BLaER1 treated with 17β-estradiol and CSF1 and Interleukin-3, amounts not matched to agents 10 nM and 100 nM (cell line): ENCODE measurements at regions not wholly inside any gene's neighbourhood (a gene's known extent, or its start where the extent isn't known, plus 50 kb on each side); places are given as distances from the start of the nearest gene placed in this dataset.
"Not testable (repeated sequence)": the region's sequence is repeated elsewhere in the genome, so short reads cannot be mapped to it uniquely, and the experiment has no call there.

Source experiments
- H3K27ac ChIP-seq, 11 experiments: shearing (Covaris generic); formaldehyde crosslinking; 2 replicates each; pipeline ENCODE4 v1.8.1; 2022
- H3K27me3 ChIP-seq, 11 experiments: shearing (Covaris generic); formaldehyde crosslinking; 2 replicates each; pipeline ENCODE4 v1.8.1; 2022
- H3K36me3 ChIP-seq, 11 experiments: shearing (Covaris generic); formaldehyde crosslinking; 2 replicates each; pipeline ENCODE4 v1.8.1; 2022
- H3K4me1 ChIP-seq, 10 experiments: shearing (Covaris generic); formaldehyde crosslinking; 2 replicates each; pipeline ENCODE4 v1.8.1; 2022
- H3K4me2 ChIP-seq, 11 experiments: shearing (Covaris generic); formaldehyde crosslinking; 2 replicates each; pipeline ENCODE4 v1.8.1; 2022
- H3K4me3 ChIP-seq, 10 experiments: shearing (Covaris generic); formaldehyde crosslinking; 2 replicates each; pipeline ENCODE4 v1.8.1; 2022
- H3K9ac ChIP-seq, 11 experiments: shearing (Covaris generic); formaldehyde crosslinking; 2 replicates each; pipeline ENCODE4 v1.8.1; 2022
- H3K9me3 ChIP-seq, 11 experiments: shearing (Covaris generic); formaldehyde crosslinking; replicated peaks in 1 of 11; 2 replicates each; pipeline ENCODE4 v1.8.1; 2022
- H4K20me1 ChIP-seq, 11 experiments: shearing (Covaris generic); formaldehyde crosslinking; 2 replicates each; pipeline ENCODE4 v1.8.1; 2022
- Cebpa-rat ChIP-seq, 11 experiments: shearing (Covaris generic); IDR thresholded peaks; 2 replicates each; pipeline ENCODE4 v1.8.1; 2022

- TF ChIP-seq Cebpa-rat (IDR thresholded peaks at IDR 0.05): no peak
- H3K27ac ChIP-seq: no peak overlapping the region
- no peaks in the 10 kb centered on the region for H3K27me3 ChIP-seq
- no peak overlapping the region for H3K9ac ChIP-seq
- no peaks in the 10 kb centered on the region for H4K20me1 ChIP-seq
- H3K9me3 ChIP-seq: peaks cover 13 to 26% (median 18%) of the 10 kb centered on the region in 11 experiments
- H3K4me1 ChIP-seq: peaks cover 0 to 7% (median 2%) of the 10 kb centered on the region in 10 experiments; a peak in 6 of 20 replicates
- no peaks in the 10 kb centered on the region for H3K36me3 ChIP-seq
- H3K4me3 ChIP-seq: no peak overlapping the region
- no peak overlapping the region for H3K4me2 ChIP-seq
Measured at GRCh38 chr2:13651684-13652131, 935.0 kb downstream of the TRIB2 start.

- peaks cover 13 to 26% (median 18%) of the 10 kb centered on the region in 11 experiments for H3K9me3 ChIP-seq
Measured at GRCh38 chr2:13652531-13653313, 936.0 kb downstream of the TRIB2 start.

GRCh38 chr2:13654416-13654815, 937.7 kb downstream of the TRIB2 start:
- no peak overlapping the region for H3K9ac ChIP-seq
- TF ChIP-seq Cebpa-rat (IDR thresholded peaks at IDR 0.05): no peak
- no peaks in the 10 kb centered on the region for H4K20me1 ChIP-seq
- H3K4me2 ChIP-seq: no peak overlapping the region
- no peaks in the 10 kb centered on the region for H3K36me3 ChIP-seq
- H3K9me3 ChIP-seq: peaks cover 13 to 21% (median 16%) of the 10 kb centered on the region in 11 experiments
- no peak overlapping the region for H3K4me3 ChIP-seq
- no peaks in the 10 kb centered on the region for H3K27me3 ChIP-seq
- H3K4me1 ChIP-seq: peaks cover 0 to 7% (median 2%) of the 10 kb centered on the region in 10 experiments; a peak in 6 of 20 replicates
- H3K27ac ChIP-seq: no peak overlapping the region

More at GRCh38 chr2:13652531-13653313, 936.0 kb downstream of the TRIB2 start:
- no peaks in the 10 kb centered on the region for H3K27me3 ChIP-seq
- H3K4me1 ChIP-seq: peaks cover 0 to 7% (median 2%) of the 10 kb centered on the region in 10 experiments; a peak in 6 of 20 replicates
- H3K9ac ChIP-seq: no peak overlapping the region
- no peak overlapping the region for H3K27ac ChIP-seq
- H3K4me3 ChIP-seq: no peak overlapping the region
- peak overlapping the region in 3 of 11 experiments; percentile 8 to 30 (median 25); a peak in 5 of 22 replicates for H3K4me2 ChIP-seq
- no peak for TF ChIP-seq Cebpa-rat (IDR thresholded peaks at IDR 0.05)
- no peaks in the 10 kb centered on the region for H4K20me1 ChIP-seq
- no peaks in the 10 kb centered on the region for H3K36me3 ChIP-seq

- H3K27me3 ChIP-seq: no peaks in the 10 kb centered on the region
- H3K4me1 ChIP-seq: no peaks in the 10 kb centered on the region
- no peak for TF ChIP-seq Cebpa-rat (IDR thresholded peaks at IDR 0.05)
- no peak overlapping the region for H3K27ac ChIP-seq
- no peak overlapping the region for H3K4me2 ChIP-seq
- no peak overlapping the region for H3K4me3 ChIP-seq
- no peak overlapping the region for H3K9ac ChIP-seq
- H3K9me3 ChIP-seq: no peaks in the 10 kb centered on the region
- no peaks in the 10 kb centered on the region for H3K36me3 ChIP-seq
- no peaks in the 10 kb centered on the region for H4K20me1 ChIP-seq
Measured at GRCh38 chr2:13660231-13660630, 943.5 kb downstream of the TRIB2 start.

- H3K4me2 ChIP-seq: no peak overlapping the region
- H4K20me1 ChIP-seq: no peaks in the 10 kb centered on the region
- no peaks in the 10 kb centered on the region for H3K27me3 ChIP-seq
- no peaks in the 10 kb centered on the region for H3K9me3 ChIP-seq
- no peaks in the 10 kb centered on the region for H3K4me1 ChIP-seq
- no peak overlapping the region for H3K9ac ChIP-seq
- H3K4me3 ChIP-seq: no peak overlapping the region
- H3K36me3 ChIP-seq: no peaks in the 10 kb centered on the region
- no peak overlapping the region for H3K27ac ChIP-seq
- no peak for TF ChIP-seq Cebpa-rat (IDR thresholded peaks at IDR 0.05)
Measured at GRCh38 chr2:13662055-13662454, 945.3 kb downstream of the TRIB2 start.

GRCh38 chr2:13666582-13667414, 950.1 kb downstream of the TRIB2 start:
- Histone ChIP-seq H3K9ac (no peak overlapping the region), H3K27ac (no peak overlapping the region), H4K20me1 (no peaks in the 10 kb centered on the region), H3K9me3 (no peaks in the 10 kb centered on the region), H3K36me3 (no peaks in the 10 kb centered on the region), H3K4me3 (no peak overlapping the region), H3K4me1 (no peaks in the 10 kb centered on the region), H3K4me2 (no peak overlapping the region), H3K27me3 (no peaks in the 10 kb centered on the region)
- no peak for TF ChIP-seq Cebpa-rat (IDR thresholded peaks at IDR 0.05)

- Histone ChIP-seq H3K9ac (no peak overlapping the region), H3K27me3 (no peaks in the 10 kb centered on the region), H3K4me1 (no peaks in the 10 kb centered on the region), H3K4me3 (no peak overlapping the region), H4K20me1 (no peaks in the 10 kb centered on the region), H3K4me2 (no peak overlapping the region), H3K9me3 (no peaks in the 10 kb centered on the region), H3K27ac (no peak overlapping the region), H3K36me3 (no peaks in the 10 kb centered on the region)
- TF ChIP-seq Cebpa-rat (IDR thresholded peaks at IDR 0.05): no peak
Measured at GRCh38 chr2:13667415-13667757, 950.6 kb downstream of the TRIB2 start.

- no peak overlapping the region for H3K4me2 ChIP-seq
- no peak overlapping the region for H3K27ac ChIP-seq
- H3K27me3 ChIP-seq: no peaks in the 10 kb centered on the region
- no peaks in the 10 kb centered on the region for H3K36me3 ChIP-seq
- no peak for TF ChIP-seq Cebpa-rat (IDR thresholded peaks at IDR 0.05)
- H3K4me1 ChIP-seq: no peaks in the 10 kb centered on the region
- H3K9me3 ChIP-seq: no peaks in the 10 kb centered on the region
- H3K9ac ChIP-seq: no peak overlapping the region
- H3K4me3 ChIP-seq: no peak overlapping the region
- no peaks in the 10 kb centered on the region for H4K20me1 ChIP-seq
Measured at GRCh38 chr2:13669607-13670006, 952.9 kb downstream of the TRIB2 start.

- H3K4me2 ChIP-seq, H3K9ac ChIP-seq, H3K36me3 ChIP-seq, H3K27ac ChIP-seq, H3K4me1 ChIP-seq, H4K20me1 ChIP-seq, H3K27me3 ChIP-seq, H3K4me3 ChIP-seq, H3K9me3 ChIP-seq: not testable (repeated sequence)
Measured at GRCh38 chr2:13673821-13674220, 957.1 kb downstream of the TRIB2 start.
